NCI-H226 (cell line): ENCODE measurements at regions not wholly inside any gene's neighbourhood (a gene's known extent, or its start where the extent isn't known, plus 50 kb on each side); places are given as distances from the start of the nearest gene placed in this dataset.
A peak's percentile ranks its signal among the peaks of the same experiment; 100 is the strongest.

Experiments
- DNase-seq: peaks from one replicate; pipeline ENCODE4 v3.0.0-alpha.2; 2015

GRCh38 chr13:64958106-64958505 is 2272.0 kb downstream of the PCDH9 start:
- no peak for DNase-seq

- no peak for DNase-seq
Measured at GRCh38 chr13:64938660-64939059, 2291.5 kb downstream of the PCDH9 start.

- DNase-seq: no peak
Measured at GRCh38 chr13:64937302-64937701, 2292.8 kb downstream of the PCDH9 start.

GRCh38 chr13:64936879-64937278 is 2293.3 kb downstream of the PCDH9 start:
- no peak for DNase-seq

GRCh38 chr13:64935441-64935840 is 2294.7 kb downstream of the PCDH9 start:
- no peak for DNase-seq

GRCh38 chr13:64934569-64935362 is 2295.4 kb downstream of the PCDH9 start:
- DNase-seq: no peak

GRCh38 chr13:64930636-64931035 is 2299.5 kb downstream of the PCDH9 start:
- no peak for DNase-seq

GRCh38 chr13:64928696-64929499 is 2301.2 kb downstream of the PCDH9 start:
- peak; percentile 82 for DNase-seq

- no peak for DNase-seq
Measured at GRCh38 chr13:64925727-64926126, 2304.4 kb downstream of the PCDH9 start.

- no peak for DNase-seq
Measured at GRCh38 chr13:64925284-64925683, 2304.9 kb downstream of the PCDH9 start.

- DNase-seq: no peak
Measured at GRCh38 chr13:64924401-64924800, 2305.7 kb downstream of the PCDH9 start.

GRCh38 chr13:64917566-64917965 is 2312.6 kb downstream of the PCDH9 start:
- no peak for DNase-seq

- DNase-seq: peak; percentile 84
Measured at GRCh38 chr13:64912141-64912540, 2318.0 kb downstream of the PCDH9 start.

- DNase-seq: no peak
Measured at GRCh38 chr13:64910096-64910495, 2320.0 kb downstream of the PCDH9 start.

- DNase-seq: no peak
Measured at GRCh38 chr13:64909184-64909583, 2321.0 kb downstream of the PCDH9 start.

GRCh38 chr13:64900039-64900438 is 2330.1 kb downstream of the PCDH9 start:
- no peak for DNase-seq

- DNase-seq: no peak
Measured at GRCh38 chr13:64884976-64885375, 2345.2 kb downstream of the PCDH9 start.

- no peak for DNase-seq
Measured at GRCh38 chr13:64877176-64877575, 2353.0 kb downstream of the PCDH9 start.

- DNase-seq: no peak
Measured at GRCh38 chr13:64871742-64872141, 2358.4 kb downstream of the PCDH9 start.

GRCh38 chr13:64869539-64869938 is 2360.6 kb downstream of the PCDH9 start:
- no peak for DNase-seq

GRCh38 chr13:64867856-64868255 is 2362.3 kb downstream of the PCDH9 start:
- no peak for DNase-seq

GRCh38 chr13:64866331-64866730 is 2363.8 kb downstream of the PCDH9 start:
- DNase-seq: no peak

GRCh38 chr13:64855506-64855905 is 2374.6 kb downstream of the PCDH9 start:
- DNase-seq: peak; percentile 13

- no peak for DNase-seq
Measured at GRCh38 chr13:64850017-64850416, 2380.1 kb downstream of the PCDH9 start.
